Gastroesophageal sphincter (tissue), 3 donors: ENCODE measurements at regions not wholly inside any gene's neighbourhood (a gene's known extent, or its start where the extent isn't known, plus 50 kb on each side); places are given as distances from the start of the nearest gene placed in this dataset.

Source experiments
- EP300 ChIP-seq: sonication (generic); formaldehyde crosslinking; IDR thresholded peaks from one replicate; pipeline ENCODE4 v1.6.1; 2017; ENCODE audit warnings: antibody characterized with exemption, mild to moderate bottlenecking
- POLR2A ChIP-seq, 2 donors: fragments of 450-650 bp; IDR thresholded peaks; one replicate each; pipeline ENCODE4 v1.6.1; 2017; ENCODE audit warnings: antibody characterized with exemption in 2 of 2, mild to moderate bottlenecking in 2 of 2, moderate library complexity in 1 of 2
- POLR2AphosphoS5 ChIP-seq: sonication (generic); formaldehyde crosslinking; IDR thresholded peaks from one replicate; pipeline ENCODE4 v1.6.1; 2017; ENCODE audit warnings: antibody characterized with exemption
- TF ChIP-seq, protein P1 (sequence below), 4 experiments: fragments of 200-600 bp in 2 of 4; fragments of 450-650 bp in 2 of 4; sonication (generic) in 1 of 4; IDR thresholded peaks; one replicate each; pipeline ENCODE4 v1.5.1; 2017 to 2019; ENCODE audit warnings: antibody characterized with exemption in 4 of 4, mild to moderate bottlenecking in 2 of 4, moderate library complexity in 2 of 4

- TF ChIP-seq, protein P1, sequence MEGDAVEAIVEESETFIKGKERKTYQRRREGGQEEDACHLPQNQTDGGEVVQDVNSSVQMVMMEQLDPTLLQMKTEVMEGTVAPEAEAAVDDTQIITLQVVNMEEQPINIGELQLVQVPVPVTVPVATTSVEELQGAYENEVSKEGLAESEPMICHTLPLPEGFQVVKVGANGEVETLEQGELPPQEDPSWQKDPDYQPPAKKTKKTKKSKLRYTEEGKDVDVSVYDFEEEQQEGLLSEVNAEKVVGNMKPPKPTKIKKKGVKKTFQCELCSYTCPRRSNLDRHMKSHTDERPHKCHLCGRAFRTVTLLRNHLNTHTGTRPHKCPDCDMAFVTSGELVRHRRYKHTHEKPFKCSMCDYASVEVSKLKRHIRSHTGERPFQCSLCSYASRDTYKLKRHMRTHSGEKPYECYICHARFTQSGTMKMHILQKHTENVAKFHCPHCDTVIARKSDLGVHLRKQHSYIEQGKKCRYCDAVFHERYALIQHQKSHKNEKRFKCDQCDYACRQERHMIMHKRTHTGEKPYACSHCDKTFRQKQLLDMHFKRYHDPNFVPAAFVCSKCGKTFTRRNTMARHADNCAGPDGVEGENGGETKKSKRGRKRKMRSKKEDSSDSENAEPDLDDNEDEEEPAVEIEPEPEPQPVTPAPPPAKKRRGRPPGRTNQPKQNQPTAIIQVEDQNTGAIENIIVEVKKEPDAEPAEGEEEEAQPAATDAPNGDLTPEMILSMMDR (IDR thresholded peaks at IDR 0.05), result no peak
- TF ChIP-seq POLR2A (IDR thresholded peaks at IDR 0.05), result no peak
- no peak for TF ChIP-seq EP300
- no peak for TF ChIP-seq POLR2AphosphoS5
These were observed 168.2 kb upstream of the DPT start for GRCh38 chr1:168897249-168897648.
